Psoas muscle (tissue), 7 donors: ENCODE measurements at regions not wholly inside any gene's neighbourhood (a gene's known extent, or its start where the extent isn't known, plus 50 kb on each side); places are given as distances from the start of the nearest gene placed in this dataset.

Source experiments
- ATAC-seq, 4 donors: fragments of 200-7000 bp; cut with Tn5 transposase; one replicate each; pipeline ENCODE4 v1.9.1; 2020; ENCODE audit warnings: moderate library complexity in 3 of 4, mild to moderate bottlenecking in 2 of 4
- DNase-seq, 2 donors: peaks; one replicate each; pipeline ENCODE4 v3.0.0-alpha.2; 2020
- H3K27ac ChIP-seq: fragments of 200-600 bp; one replicate; pipeline ENCODE4 v1.8.0; 2022
- H3K27me3 ChIP-seq, 3 donors: fragments of 200-600 bp in 1 of 3; one replicate each; pipeline versions ENCODE4 v1.6.1 to v1.8.0; 2013 to 2022; ENCODE audit warnings: low read length in 2 of 3, mild to moderate bottlenecking in 2 of 3, moderate library complexity in 1 of 3; ENCODE audit not compliant: insufficient read depth in 3 of 3
- H3K36me3 ChIP-seq, 2 donors: fragments of 200-600 bp in 1 of 2; one replicate each; pipeline versions ENCODE4 v1.6.1 to v1.8.0; 2013 to 2022; ENCODE audit warnings: low read depth in 1 of 2, mild to moderate bottlenecking in 1 of 2, moderate library complexity in 1 of 2; ENCODE audit not compliant: insufficient read depth in 1 of 2
- H3K4me1 ChIP-seq: fragments of 200-600 bp; one replicate; pipeline ENCODE4 v1.8.0; 2022
- H3K4me3 ChIP-seq: fragments of 200-600 bp; one replicate; pipeline ENCODE4 v1.8.0; 2022; ENCODE audit warnings: mild to moderate bottlenecking
- H3K9me3 ChIP-seq: fragments of 200-600 bp; one replicate; pipeline ENCODE4 v1.8.0; 2022
- CTCF ChIP-seq: fragments of 200-600 bp; IDR thresholded peaks from one replicate; pipeline ENCODE4 v1.8.0; 2022; ENCODE audit warnings: antibody characterized with exemption
- WGBS, 3 donors: extraction: QIAGEN DNeasy Blood & Tissue Kit; methylation state at CpG; one replicate each; pipeline versions ENCODE4 v1.1.6 to v1.1.7; 2013; 5-methylcytosine and 5-hydroxymethylcytosine counted together
- intact Hi-C, 2 donors: fragments of 100-400 bp; cut with DNase I; formaldehyde crosslinking; loops; one replicate each; pipeline versions ENCODE4 v1.11.0 to v1.14.2; 2022
- donor health status: healthy with polysubstance abuse.
- donor health status: DM: no; HTN: no; CAD: no; lungs with moderate emphysema.
- donor health status: Bipolar disorder and iron deficiency.
- donor health status: healthy.
- donor health status: DM: yes; HTN: yes; CAD: no.
- donor health status: DM: no; HTN: no; CAD: no.
- donor health status: DM: yes; HTN: yes; CAD: no.

DNA sequence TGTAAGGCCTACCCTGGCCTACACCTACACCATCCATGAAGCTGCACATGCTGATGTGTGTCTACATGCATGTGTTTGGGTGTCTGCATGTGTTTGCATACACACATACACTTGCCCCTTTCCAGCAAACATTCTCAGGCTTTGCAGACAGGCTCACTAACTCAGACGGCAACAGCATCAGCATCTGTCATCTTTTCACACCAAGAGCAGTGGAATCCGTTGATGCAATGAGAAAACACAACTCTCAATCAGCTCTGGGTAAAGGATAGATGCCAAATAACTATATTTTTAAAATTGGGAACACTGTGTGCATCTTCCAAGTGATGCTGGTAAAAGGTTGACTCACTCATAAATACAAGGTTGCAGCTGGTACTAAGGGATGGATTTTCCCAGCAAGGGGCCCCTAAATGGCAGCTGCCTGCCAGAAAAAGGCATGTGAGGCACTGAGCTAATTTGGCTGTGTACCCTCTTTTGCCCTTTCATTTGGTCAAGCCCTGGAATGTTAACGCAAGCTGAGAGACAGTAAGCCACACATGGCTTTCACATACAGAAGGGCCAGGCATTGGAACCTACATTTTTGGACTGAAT lies 296.3 kb upstream of the NPSR1 start:
- 28 to 54% (median 37%) methylated on average over 3 of the region's 3 CpGs for WGBS, 3 donors
- intact Hi-C loops, result no loop called here
- no peak for ATAC-seq

DNA sequence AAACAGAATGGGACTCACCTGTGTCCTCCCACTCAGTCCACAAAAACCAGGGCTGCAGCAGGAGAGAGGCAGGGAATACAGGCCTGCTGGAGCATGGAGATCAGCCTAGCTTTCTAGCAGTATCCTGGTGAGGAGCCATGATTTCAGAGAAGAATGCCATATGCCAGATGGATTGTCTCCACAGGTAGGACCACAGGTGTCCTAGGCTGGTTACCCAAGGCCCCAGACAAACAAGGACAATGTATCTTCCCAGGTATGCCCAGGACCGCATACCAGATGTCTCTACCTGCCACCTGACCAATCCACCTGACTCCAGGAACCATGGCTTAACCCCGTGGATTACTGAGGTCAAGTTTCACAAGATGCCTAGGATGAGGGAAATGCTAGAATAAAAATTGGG lies 295.4 kb upstream of the NPSR1 start:
- TF ChIP-seq CTCF, result no peak
- intact Hi-C loops, result no loop called here
- WGBS, 3 donors, result 63 to 75% (median 70%) methylated on average over 2 of the region's 2 CpGs
- Histone ChIP-seq H3K36me3 (no peaks in the 10 kb centered on the region), H3K27ac (no peak overlapping the region), H3K4me1 (no peaks in the 10 kb centered on the region), H3K4me3 (no peak overlapping the region), H3K27me3 (peaks cover 0 to 4% (median 0%) of the 10 kb centered on the region in 3 donors), H3K9me3 (no peaks in the 10 kb centered on the region)
- no peak for DNase-seq
- no peak for ATAC-seq

More for the DNA sequence above, 296.3 kb upstream of the NPSR1 start:
- H3K9me3 ChIP-seq, result no peaks in the 10 kb centered on the region
- no peak overlapping the region for H3K27ac ChIP-seq
- peaks cover 0 to 4% (median 0%) of the 10 kb centered on the region in 3 donors for H3K27me3 ChIP-seq
- H3K4me3 ChIP-seq, result no peak overlapping the region
- H3K4me1 ChIP-seq, result no peaks in the 10 kb centered on the region
- no peaks in the 10 kb centered on the region for H3K36me3 ChIP-seq
- no peak for DNase-seq
- TF ChIP-seq CTCF, result no peak

DNA sequence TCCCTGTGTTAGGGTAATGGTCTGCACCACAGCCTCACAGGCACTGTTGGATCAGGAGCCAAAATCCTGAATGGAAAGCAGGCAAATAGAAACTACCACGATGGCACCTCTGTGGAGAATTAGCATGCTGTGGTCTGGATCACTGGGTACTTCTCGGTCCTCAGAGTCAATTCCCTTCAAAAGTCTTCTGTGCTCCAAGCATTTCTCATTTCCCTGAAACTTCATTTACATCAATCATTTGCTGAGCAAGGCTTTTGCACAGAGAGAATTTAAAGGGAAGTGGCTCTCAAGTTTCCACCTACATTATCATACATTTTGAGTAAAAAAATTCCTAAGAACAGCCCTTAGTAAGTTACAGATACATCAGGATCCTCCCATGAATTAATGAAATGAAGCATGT lies 293.9 kb upstream of the NPSR1 start:
- Histone ChIP-seq H3K9me3 (no peaks in the 10 kb centered on the region), H3K27me3 (peaks cover 0 to 4% (median 0%) of the 10 kb centered on the region in 3 donors), H3K27ac (no peak overlapping the region), H3K36me3 (no peaks in the 10 kb centered on the region), H3K4me3 (no peak overlapping the region), H3K4me1 (no peaks in the 10 kb centered on the region)
- 59 to 78% (median 61%) methylated on average over 2 of the region's 2 CpGs for WGBS, 3 donors
- intact Hi-C loops, result no loop called here
- TF ChIP-seq CTCF, result no peak
- ATAC-seq, result no peak
- no peak for DNase-seq

GRCh38 chr7:34365011-34365410 lies 293.0 kb upstream of the NPSR1 start:
- TF ChIP-seq CTCF, result no peak
- Histone ChIP-seq H3K36me3 (no peaks in the 10 kb centered on the region), H3K9me3 (no peaks in the 10 kb centered on the region), H3K27ac (no peak overlapping the region), H3K4me3 (no peak overlapping the region), H3K27me3 (peaks cover 0 to 4% (median 0%) of the 10 kb centered on the region in 3 donors), H3K4me1 (no peaks in the 10 kb centered on the region)
- intact Hi-C loops, result no loop called here
- no peak for DNase-seq
- WGBS, 3 donors, result 82 to 95% (median 88%) methylated on average over 1 of the region's 1 CpG
- ATAC-seq, result no peak

- 63 to 64% (median 64%) methylated on average over 5 of the region's 5 CpGs for WGBS, 3 donors
- ATAC-seq (no peak), DNase-seq (no peak)
- no peaks in the 10 kb centered on the region for H3K36me3 ChIP-seq
- H3K27me3 ChIP-seq, result peaks cover 0 to 4% (median 0%) of the 10 kb centered on the region in 3 donors
- intact Hi-C loops, result no loop called here
- H3K9me3 ChIP-seq, result no peaks in the 10 kb centered on the region
- H3K27ac ChIP-seq, result no peak overlapping the region
- no peaks in the 10 kb centered on the region for H3K4me1 ChIP-seq
- H3K4me3 ChIP-seq, result no peak overlapping the region
- no peak for TF ChIP-seq CTCF
These were observed 292.4 kb upstream of the NPSR1 start for GRCh38 chr7:34365611-34366010.
